Stimulated activated memory B cell treated with anti-CD40 and anti-IgM and Interleukin-4, amounts not matched to agents 10 μg/mL and 1 μg/mL and 100 μg/mL, for 72 hours (primary cell): ENCODE measurements at regions not wholly inside any gene's neighbourhood (a gene's known extent, or its start where the extent isn't known, plus 50 kb on each side); places are given as distances from the start of the nearest gene placed in this dataset.
"Not testable (repeated sequence)": the region's sequence is repeated elsewhere in the genome, so short reads cannot be mapped to it uniquely, and the experiment has no call there.

Experiments
- ATAC-seq: fragments of 150-1000 bp; cut with Tn5 transposase; 2 replicates; pipeline ENCODE4 v1.10.0; 2021
- H3K27ac Mint-ChIP-seq: one replicate; pipeline ENCODE4 v1.8.0; 2022; ENCODE audit warnings: mild to moderate bottlenecking, mixed read lengths
- H3K27me3 Mint-ChIP-seq: one replicate; pipeline ENCODE4 v1.8.0; 2022; ENCODE audit warnings: mixed read lengths
- H3K36me3 Mint-ChIP-seq: one replicate; pipeline ENCODE4 v1.8.0; 2022; ENCODE audit warnings: mixed read lengths
- H3K4me1 Mint-ChIP-seq: one replicate; pipeline ENCODE4 v1.8.0; 2022; ENCODE audit warnings: mixed read lengths
- H3K4me3 Mint-ChIP-seq: one replicate; pipeline ENCODE4 v1.8.0; 2022; ENCODE audit warnings: mild to moderate bottlenecking, moderate library complexity, mixed read lengths
- H3K9me3 Mint-ChIP-seq: one replicate; pipeline ENCODE4 v1.8.0; 2022; ENCODE audit warnings: mixed read lengths

DNA sequence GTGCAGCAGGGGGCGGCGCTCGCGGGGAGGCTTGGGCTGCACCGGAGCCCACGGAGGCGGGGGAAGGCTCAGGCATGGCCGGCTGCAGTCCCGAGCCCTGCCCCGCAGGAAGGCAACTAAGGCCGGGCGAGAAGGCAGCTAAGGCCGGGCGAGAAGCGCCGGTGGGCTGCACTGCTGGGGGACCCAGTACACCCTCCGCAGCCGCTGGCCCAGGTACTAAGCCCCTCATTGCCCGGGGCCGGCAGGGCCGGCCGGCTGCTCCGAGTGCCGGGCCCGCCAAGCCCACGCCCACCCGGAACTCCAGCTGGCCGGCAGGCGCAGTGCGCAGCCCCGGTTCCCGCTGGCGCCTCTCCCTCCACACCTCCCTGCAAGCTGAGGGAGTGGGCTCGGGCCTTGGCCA lies 150.0 kb downstream of the SMIM20 start:
- peaks cover 10% of the 10 kb centered on the region for H3K27me3 Mint-ChIP-seq
- not testable (repeated sequence) for H3K9me3 Mint-ChIP-seq, H3K4me1 Mint-ChIP-seq, H3K36me3 Mint-ChIP-seq, H3K27ac Mint-ChIP-seq, ATAC-seq, H3K4me3 Mint-ChIP-seq

DNA sequence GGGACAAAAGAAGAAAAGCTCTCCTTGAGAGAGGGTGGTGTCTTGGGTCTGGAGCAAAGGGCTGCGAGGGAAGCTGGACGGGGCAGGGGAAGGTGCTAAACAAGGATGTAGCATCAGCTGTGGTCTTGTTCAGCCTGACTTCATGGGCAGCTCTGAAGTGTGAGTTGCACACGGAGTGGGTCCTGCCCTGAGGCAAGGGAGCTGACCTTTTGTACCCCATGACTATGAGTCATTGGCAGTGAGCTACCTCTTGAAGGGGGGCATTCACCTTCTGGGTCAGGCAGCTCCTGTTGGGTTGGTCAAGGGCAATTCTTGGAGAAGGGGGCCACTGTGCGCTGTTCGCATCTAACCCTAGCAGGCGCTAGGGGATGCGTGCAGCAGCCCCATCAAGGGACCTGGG lies 151.8 kb downstream of the SMIM20 start:
- no peak overlapping the region for H3K27ac Mint-ChIP-seq
- H3K9me3 Mint-ChIP-seq = no peaks in the 10 kb centered on the region
- peaks cover 7% of the 10 kb centered on the region for H3K4me1 Mint-ChIP-seq
- peak; percentile 18 for ATAC-seq
- H3K4me3 Mint-ChIP-seq = no peak overlapping the region
- peaks cover 10% of the 10 kb centered on the region for H3K27me3 Mint-ChIP-seq
- no peaks in the 10 kb centered on the region for H3K36me3 Mint-ChIP-seq

GRCh38 chr4:26067035-26067434 lies 153.0 kb downstream of the SMIM20 start:
- Mint-ChIP-seq H3K4me1 (peaks cover 6% of the 10 kb centered on the region), H3K9me3 (peaks cover 2% of the 10 kb centered on the region), H3K4me3 (no peak overlapping the region), H3K27me3 (peaks cover 10% of the 10 kb centered on the region), H3K27ac (no peak overlapping the region), H3K36me3 (no peaks in the 10 kb centered on the region)
- ATAC-seq = no peak

GRCh38 chr4:26069218-26069617 lies 155.2 kb downstream of the SMIM20 start:
- no peak for ATAC-seq
- peaks cover 10% of the 10 kb centered on the region for H3K27me3 Mint-ChIP-seq
- no peak overlapping the region for H3K27ac Mint-ChIP-seq
- H3K4me3 Mint-ChIP-seq = no peak overlapping the region
- H3K4me1 Mint-ChIP-seq = peaks cover 18% of the 10 kb centered on the region
- H3K36me3 Mint-ChIP-seq = no peaks in the 10 kb centered on the region
- H3K9me3 Mint-ChIP-seq = peaks cover 2% of the 10 kb centered on the region

GRCh38 chr4:26071688-26072087 lies 157.7 kb downstream of the SMIM20 start:
- Mint-ChIP-seq H3K27ac (peak overlapping the region; percentile 96), H3K36me3 (peaks cover 4% of the 10 kb centered on the region), H3K9me3 (peaks cover 6% of the 10 kb centered on the region), H3K4me1 (peaks cover 43% of the 10 kb centered on the region), H3K4me3 (no peak overlapping the region), H3K27me3 (peaks cover 10% of the 10 kb centered on the region)
- no peak for ATAC-seq

GRCh38 chr4:26073886-26074560 lies 160.0 kb downstream of the SMIM20 start:
- Mint-ChIP-seq H3K27ac (peak overlapping the region; percentile 96), H3K9me3 (peaks cover 7% of the 10 kb centered on the region), H3K4me1 (peaks cover 55% of the 10 kb centered on the region), H3K36me3 (peaks cover 6% of the 10 kb centered on the region), H3K4me3 (no peak overlapping the region), H3K27me3 (no peaks in the 10 kb centered on the region)
- no peak for ATAC-seq

DNA sequence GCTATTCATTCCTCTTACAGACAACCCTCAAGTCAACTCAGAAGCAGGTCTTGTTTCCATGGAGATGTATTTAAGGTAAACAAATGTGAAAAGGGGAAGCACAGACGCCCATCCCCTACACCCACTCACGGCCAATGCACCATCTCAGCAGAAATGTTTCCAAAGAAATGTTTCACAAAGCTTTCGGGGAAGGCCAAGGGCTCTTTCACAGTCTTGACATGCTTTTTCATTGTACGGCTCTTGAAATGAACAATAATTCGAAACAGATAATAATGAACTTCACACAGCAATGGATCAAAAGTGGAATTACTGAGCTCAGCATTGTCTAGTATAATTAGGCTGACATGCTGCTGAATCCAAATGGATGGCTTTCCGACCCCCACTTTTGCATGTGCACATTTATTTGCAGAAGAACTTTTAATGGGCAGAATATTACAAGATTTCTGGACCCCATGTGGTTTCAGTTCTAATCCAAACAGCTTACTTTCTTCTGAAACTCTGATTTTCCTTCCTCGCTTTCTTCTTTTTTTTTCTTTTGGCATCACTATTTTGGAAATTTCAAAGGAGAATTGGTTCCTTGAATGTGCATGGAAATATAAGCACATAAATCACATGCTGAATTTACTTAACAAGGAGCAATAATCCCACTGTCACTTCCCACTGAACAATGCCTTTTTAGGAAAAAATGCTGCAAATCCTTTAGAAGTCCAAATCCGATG lies 160.9 kb downstream of the SMIM20 start:
- ATAC-seq = peak; percentile 89
- peaks cover 55% of the 10 kb centered on the region for H3K4me1 Mint-ChIP-seq
- peak overlapping the region; percentile 7 for H3K4me3 Mint-ChIP-seq
- H3K9me3 Mint-ChIP-seq = peaks cover 7% of the 10 kb centered on the region
- H3K27me3 Mint-ChIP-seq = no peaks in the 10 kb centered on the region
- peak overlapping the region; percentile 96 for H3K27ac Mint-ChIP-seq
- H3K36me3 Mint-ChIP-seq = peaks cover 6% of the 10 kb centered on the region

- H3K27ac Mint-ChIP-seq = peak overlapping the region; percentile 96
Observed at GRCh38 chr4:26075583-26075982, 161.6 kb downstream of the SMIM20 start.

DNA sequence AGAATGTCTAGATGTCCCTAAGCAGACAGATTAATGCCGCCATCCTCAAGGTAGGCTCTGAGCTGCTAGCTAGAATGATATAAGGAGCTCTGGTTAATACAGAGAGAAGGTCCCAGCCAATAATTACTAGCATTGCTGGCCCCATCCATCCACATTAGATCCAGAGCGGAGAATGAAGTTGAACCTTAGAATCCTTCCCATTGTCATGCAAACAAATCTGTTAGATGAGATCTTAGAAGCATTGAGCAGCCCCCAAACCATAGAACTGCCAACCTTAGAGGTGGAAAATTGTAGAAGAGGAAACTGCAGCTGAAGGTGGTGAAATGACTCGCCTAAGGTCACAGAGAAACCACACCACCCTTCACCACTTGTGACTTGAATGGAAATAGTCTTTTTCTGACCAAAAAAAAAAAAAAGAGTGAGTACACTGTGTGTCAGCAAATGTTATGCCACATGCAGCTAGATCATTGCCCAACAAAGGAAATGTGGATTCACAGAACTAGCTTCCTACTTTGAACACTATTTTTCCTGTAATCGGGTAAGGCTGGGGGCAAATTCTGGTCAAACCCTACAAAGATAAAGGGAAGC lies 162.1 kb downstream of the SMIM20 start:
- H3K27ac Mint-ChIP-seq = peak overlapping the region; percentile 96
- peaks cover 6% of the 10 kb centered on the region for H3K36me3 Mint-ChIP-seq
- peaks cover 5% of the 10 kb centered on the region for H3K9me3 Mint-ChIP-seq
- H3K4me1 Mint-ChIP-seq = peaks cover 63% of the 10 kb centered on the region
- no peaks in the 10 kb centered on the region for H3K27me3 Mint-ChIP-seq
- ATAC-seq = peak; percentile 88
- H3K4me3 Mint-ChIP-seq = peak overlapping the region; percentile 34

More at GRCh38 chr4:26075583-26075982, 161.6 kb downstream of the SMIM20 start:
- Mint-ChIP-seq H3K4me1 (peaks cover 58% of the 10 kb centered on the region), H3K27me3 (no peaks in the 10 kb centered on the region), H3K9me3 (peaks cover 7% of the 10 kb centered on the region), H3K36me3 (peaks cover 6% of the 10 kb centered on the region), H3K4me3 (peak overlapping the region; percentile 34)
- peak; percentile 1 for ATAC-seq

DNA sequence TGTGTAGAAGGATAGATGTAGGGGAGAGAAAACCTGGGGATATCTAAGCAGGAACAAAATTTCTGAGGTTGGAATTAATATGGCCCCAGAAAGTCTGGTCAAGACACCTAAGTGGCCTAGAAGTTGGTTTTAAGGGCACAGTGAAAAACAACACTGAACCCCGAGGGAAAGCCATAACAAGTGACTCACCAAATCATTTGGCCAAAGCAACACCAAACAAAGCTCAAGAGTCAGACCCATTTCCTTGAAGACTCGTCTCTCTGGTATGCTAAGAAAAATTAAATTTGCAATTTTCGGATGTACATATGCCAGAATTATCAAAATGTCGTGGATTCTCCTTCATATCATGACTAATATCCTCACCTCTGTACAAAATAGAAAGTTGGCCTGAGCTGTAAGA lies 162.9 kb downstream of the SMIM20 start:
- no peak for ATAC-seq
- no peaks in the 10 kb centered on the region for H3K27me3 Mint-ChIP-seq
- no peak overlapping the region for H3K4me3 Mint-ChIP-seq
- H3K9me3 Mint-ChIP-seq = peaks cover 4% of the 10 kb centered on the region
- peak overlapping the region; percentile 96 for H3K27ac Mint-ChIP-seq
- peaks cover 67% of the 10 kb centered on the region for H3K4me1 Mint-ChIP-seq
- peaks cover 6% of the 10 kb centered on the region for H3K36me3 Mint-ChIP-seq

GRCh38 chr4:26077756-26078155 lies 163.7 kb downstream of the SMIM20 start:
- no peaks in the 10 kb centered on the region for H3K27me3 Mint-ChIP-seq
- ATAC-seq = no peak
- peaks cover 4% of the 10 kb centered on the region for H3K9me3 Mint-ChIP-seq
- no peak overlapping the region for H3K27ac Mint-ChIP-seq
- peaks cover 6% of the 10 kb centered on the region for H3K36me3 Mint-ChIP-seq
- H3K4me1 Mint-ChIP-seq = peaks cover 66% of the 10 kb centered on the region
- no peak overlapping the region for H3K4me3 Mint-ChIP-seq

DNA sequence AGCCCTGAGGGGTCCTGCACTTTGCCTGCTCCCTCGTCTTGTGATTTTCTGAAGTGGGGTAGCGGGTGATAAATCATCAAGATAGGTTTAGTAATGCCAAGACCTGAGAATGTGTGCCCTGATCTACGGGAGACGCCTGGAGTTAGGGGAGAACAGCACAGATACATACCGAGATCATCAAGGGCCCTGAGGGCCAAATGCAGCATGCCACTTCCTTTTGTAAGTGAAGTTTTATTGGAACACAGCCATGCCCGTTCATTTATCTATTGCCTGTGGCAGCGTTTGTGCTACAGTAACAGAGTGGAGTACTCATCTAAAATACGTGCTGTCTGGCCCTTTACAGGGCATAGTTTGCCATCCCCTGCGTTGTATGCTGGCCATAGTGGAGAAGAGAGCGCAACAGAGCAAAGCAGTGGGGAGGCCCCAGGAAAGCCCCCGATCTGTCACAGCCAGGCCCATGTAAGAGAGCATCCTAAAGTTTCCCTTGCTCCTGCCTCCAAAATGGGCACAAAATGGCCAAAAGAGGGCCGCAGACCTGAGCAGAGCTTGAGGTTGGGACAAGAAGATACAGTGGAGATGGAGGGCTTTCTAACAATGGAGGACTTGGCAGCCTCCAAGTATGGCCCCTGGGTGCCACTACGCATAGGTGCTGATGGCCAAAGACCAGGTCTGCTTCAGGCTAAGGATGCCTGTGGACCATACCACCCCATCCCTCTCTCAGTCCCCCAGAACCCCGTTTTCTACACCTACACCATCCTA lies 167.0 kb downstream of the SMIM20 start:
- peak; percentile 24 for ATAC-seq
- Mint-ChIP-seq H3K4me1 (peaks cover 62% of the 10 kb centered on the region), H3K9me3 (peaks cover 4% of the 10 kb centered on the region), H3K4me3 (no peak overlapping the region), H3K27ac (peak overlapping the region; percentile 11), H3K27me3 (no peaks in the 10 kb centered on the region), H3K36me3 (peaks cover 6% of the 10 kb centered on the region)

DNA sequence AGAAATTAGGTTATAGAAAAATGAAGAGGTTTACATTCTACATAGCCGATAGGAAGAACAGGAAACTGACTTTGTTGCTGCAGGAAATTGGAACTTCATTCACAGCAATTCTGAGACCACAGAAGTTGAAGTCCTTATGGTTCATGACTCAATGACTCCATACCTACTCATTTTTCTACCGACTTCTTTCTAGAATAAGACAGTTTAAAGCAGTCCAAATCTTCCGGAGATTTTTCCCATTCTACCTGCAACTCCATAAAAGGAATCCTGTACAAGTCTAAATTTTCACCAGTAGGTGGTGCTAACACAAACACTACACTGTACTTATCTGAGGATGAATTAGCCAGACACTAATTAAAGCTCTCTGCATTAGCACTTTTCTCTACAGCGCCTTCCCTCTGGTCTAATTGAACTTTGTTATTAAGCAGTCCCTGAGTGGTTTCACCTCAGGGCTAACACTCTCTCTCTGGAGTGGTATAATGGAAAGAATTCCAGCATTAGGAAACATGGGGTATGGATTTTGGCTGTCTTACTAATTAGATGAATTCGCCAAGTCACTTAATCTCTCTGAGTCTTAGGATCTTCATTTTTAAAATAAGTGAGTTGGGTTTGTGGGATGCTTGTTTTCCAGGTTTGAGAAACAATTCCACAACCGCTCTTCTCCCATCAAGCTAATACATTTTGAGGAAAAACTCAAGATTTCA lies 167.9 kb downstream of the SMIM20 start:
- H3K4me3 Mint-ChIP-seq = no peak overlapping the region
- no peaks in the 10 kb centered on the region for H3K27me3 Mint-ChIP-seq
- no peaks in the 10 kb centered on the region for H3K36me3 Mint-ChIP-seq
- H3K4me1 Mint-ChIP-seq = peaks cover 55% of the 10 kb centered on the region
- no peaks in the 10 kb centered on the region for H3K9me3 Mint-ChIP-seq
- peak overlapping the region; percentile 11 for H3K27ac Mint-ChIP-seq
- peak; percentile 43 for ATAC-seq

GRCh38 chr4:26082565-26082964 lies 168.5 kb downstream of the SMIM20 start:
- Mint-ChIP-seq H3K27ac (no peak overlapping the region), H3K27me3 (no peaks in the 10 kb centered on the region), H3K9me3 (no peaks in the 10 kb centered on the region), H3K4me3 (no peak overlapping the region), H3K4me1 (peaks cover 54% of the 10 kb centered on the region), H3K36me3 (no peaks in the 10 kb centered on the region)
- no peak for ATAC-seq

DNA sequence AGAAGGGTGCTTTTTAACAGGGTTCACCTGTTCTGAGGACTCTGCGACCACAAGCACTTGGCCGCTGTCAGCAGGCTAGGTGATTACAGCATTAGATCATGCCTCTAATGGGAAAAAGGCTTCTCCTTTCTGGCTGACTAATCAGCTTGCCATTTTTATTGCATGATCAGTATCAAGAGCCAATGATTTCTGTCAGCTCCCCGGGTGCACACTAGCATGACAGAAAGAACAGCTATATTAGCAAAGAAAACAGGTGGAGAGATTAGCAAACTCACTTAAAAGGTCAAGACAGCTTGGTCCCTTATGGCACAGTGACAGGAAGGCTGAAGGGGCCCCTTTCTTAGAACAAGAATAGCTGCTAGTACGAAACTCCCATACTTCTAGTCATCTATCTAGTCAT lies 170.0 kb downstream of the SMIM20 start:
- peak overlapping the region; percentile 18 for H3K27ac Mint-ChIP-seq
- H3K4me1 Mint-ChIP-seq = peaks cover 59% of the 10 kb centered on the region
- peak; percentile 72 for ATAC-seq

More for the DNA sequence above, 170.0 kb downstream of the SMIM20 start:
- Mint-ChIP-seq H3K36me3 (no peaks in the 10 kb centered on the region), H3K4me3 (no peak overlapping the region), H3K27me3 (no peaks in the 10 kb centered on the region), H3K9me3 (no peaks in the 10 kb centered on the region)
